Kidney (tissue), 13 donors: ENCODE measurements at regions not wholly inside any gene's neighbourhood (a gene's known extent, or its start where the extent isn't known, plus 50 kb on each side); places are given as distances from the start of the nearest gene placed in this dataset.

Experiments used
- DNase-seq, 5 donors: peaks; one replicate each; pipeline ENCODE4 v3.0.0-alpha.2; 2013 to 2020
- FAIRE-seq: peaks from 2 replicates; lab custom pipeline; 2012; peaks lifted over from hg19 to GRCh38; lab: Jason Lieb, UNC
- H3K27ac ChIP-seq, 2 donors: one replicate each; pipeline ENCODE4 v1.7.0; 2013; ENCODE audit warnings: low read depth in 2 of 2, low read length in 2 of 2, inconsistent platforms in 1 of 2
- H3K27me3 ChIP-seq: one replicate; pipeline ENCODE4 v1.7.1; 2013; ENCODE audit warnings: low read length, inconsistent platforms; ENCODE audit not compliant: control insufficient read depth, insufficient read depth
- H3K36me3 ChIP-seq, 3 donors: one replicate each; pipeline versions ENCODE4 v1.7.0 to v1.7.1; 2013; ENCODE audit warnings: low read length in 3 of 3, control low read depth in 1 of 3, inconsistent platforms in 1 of 3; ENCODE audit not compliant: insufficient read depth in 3 of 3, control insufficient read depth in 2 of 3
- H3K4me1 ChIP-seq, 3 donors: one replicate each; pipeline versions ENCODE4 v1.7.0 to v1.7.1; 2013; ENCODE audit warnings: low read length in 3 of 3, inconsistent platforms in 1 of 3, low read depth in 1 of 3; ENCODE audit not compliant: control insufficient read depth in 2 of 3, insufficient read depth in 2 of 3
- H3K4me3 ChIP-seq, 3 donors: one replicate each; pipeline versions ENCODE4 v1.7.0 to v1.8.1; 2013; ENCODE audit warnings: low read length in 3 of 3, control low read depth in 1 of 3, inconsistent platforms in 1 of 3
- H3K9ac ChIP-seq, 3 donors: one replicate each; pipeline versions ENCODE4 v1.7.0 to v1.7.1; 2013; ENCODE audit warnings: low read length in 3 of 3, control low read depth in 1 of 3, inconsistent platforms in 1 of 3
- H3K9me3 ChIP-seq, 3 donors: one replicate each; pipeline versions ENCODE4 v1.7.0 to v1.7.1; 2013; ENCODE audit warnings: low read length in 3 of 3, control low read depth in 1 of 3, inconsistent platforms in 1 of 3; ENCODE audit not compliant: control insufficient read depth in 2 of 3, insufficient read depth in 1 of 3
- intact Hi-C: fragments of 100-400 bp; cut with DNase I; formaldehyde crosslinking; loops from one replicate; pipeline ENCODE4 v1.11.1; 2022
- TF ChIP-seq, protein P1 (sequence below): IDR thresholded peaks from 3 replicates; pipeline ENCODE4 v1.5.1; 2012; ENCODE audit warnings: mild to moderate bottlenecking, moderate library complexity, borderline replicate concordance; ENCODE audit not compliant: insufficient read depth; ENCODE audit errors: extremely low read depth
- donor health status: control.
- donor health status: control.
- donor health status: control.
- donor health status: control.
- donor health status: control.
- donor health status: DM: yes; HTN: yes; CAD: no.
- donor health status: Normal renal cell carcinoma (clear cell type).

DNA sequence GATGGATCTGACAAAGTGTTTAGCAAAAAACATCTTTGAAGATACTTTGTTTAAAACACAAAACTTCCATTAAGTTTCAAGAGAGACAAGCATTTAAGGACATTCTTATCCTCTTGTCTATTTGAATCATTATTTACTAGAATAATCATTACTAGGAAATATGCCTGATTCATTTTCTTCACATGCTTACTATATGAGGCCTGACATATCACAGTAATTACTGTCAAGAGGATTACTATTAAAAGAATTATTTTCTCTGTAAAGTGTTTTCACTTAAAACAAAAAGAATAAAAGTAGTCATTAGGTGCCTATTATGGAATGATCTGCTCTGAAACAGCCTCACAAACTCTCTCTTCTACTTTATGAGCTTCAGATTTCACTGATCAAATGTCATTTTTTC is 402.1 kb upstream of the MGAT4C start:
- intact Hi-C loops, result no loop called here
- Histone ChIP-seq H3K9me3 (no peaks in the 10 kb centered on the region), H3K4me1 (no peaks in the 10 kb centered on the region), H3K4me3 (no peak overlapping the region), H3K27me3 (no peaks in the 10 kb centered on the region), H3K36me3 (no peaks in the 10 kb centered on the region), H3K27ac (no peak overlapping the region), H3K9ac (no peak overlapping the region)
- TF ChIP-seq, protein P1, sequence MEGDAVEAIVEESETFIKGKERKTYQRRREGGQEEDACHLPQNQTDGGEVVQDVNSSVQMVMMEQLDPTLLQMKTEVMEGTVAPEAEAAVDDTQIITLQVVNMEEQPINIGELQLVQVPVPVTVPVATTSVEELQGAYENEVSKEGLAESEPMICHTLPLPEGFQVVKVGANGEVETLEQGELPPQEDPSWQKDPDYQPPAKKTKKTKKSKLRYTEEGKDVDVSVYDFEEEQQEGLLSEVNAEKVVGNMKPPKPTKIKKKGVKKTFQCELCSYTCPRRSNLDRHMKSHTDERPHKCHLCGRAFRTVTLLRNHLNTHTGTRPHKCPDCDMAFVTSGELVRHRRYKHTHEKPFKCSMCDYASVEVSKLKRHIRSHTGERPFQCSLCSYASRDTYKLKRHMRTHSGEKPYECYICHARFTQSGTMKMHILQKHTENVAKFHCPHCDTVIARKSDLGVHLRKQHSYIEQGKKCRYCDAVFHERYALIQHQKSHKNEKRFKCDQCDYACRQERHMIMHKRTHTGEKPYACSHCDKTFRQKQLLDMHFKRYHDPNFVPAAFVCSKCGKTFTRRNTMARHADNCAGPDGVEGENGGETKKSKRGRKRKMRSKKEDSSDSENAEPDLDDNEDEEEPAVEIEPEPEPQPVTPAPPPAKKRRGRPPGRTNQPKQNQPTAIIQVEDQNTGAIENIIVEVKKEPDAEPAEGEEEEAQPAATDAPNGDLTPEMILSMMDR, result no peak
- DNase-seq (no peak), FAIRE-seq (no peak)

DNA sequence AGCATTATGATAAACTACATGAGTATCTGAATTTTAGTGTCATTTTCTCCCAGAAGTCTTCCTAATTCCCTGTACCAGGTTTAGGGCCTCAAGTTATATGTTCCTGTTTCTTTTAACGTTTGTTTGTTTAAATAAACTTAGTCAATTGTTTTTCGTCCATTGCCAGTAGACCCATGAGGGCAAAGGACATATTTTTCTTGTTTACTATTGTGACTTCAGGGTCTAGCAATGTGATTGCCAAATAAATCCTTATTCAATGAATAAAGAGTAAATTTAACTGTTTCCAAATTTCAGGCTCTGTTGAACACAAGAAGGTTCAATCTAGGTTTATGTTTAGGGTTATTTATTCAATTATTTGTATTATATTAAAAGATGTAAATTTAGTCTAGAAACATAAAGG is 391.6 kb upstream of the MGAT4C start:
- H3K36me3 ChIP-seq, result no peaks in the 10 kb centered on the region
- intact Hi-C loops, result no loop called here
- no peak overlapping the region for H3K27ac ChIP-seq
- H3K4me3 ChIP-seq, result no peak overlapping the region
- no peak for DNase-seq
- no peak overlapping the region for H3K9ac ChIP-seq
- TF ChIP-seq, protein P1, result no peak
- H3K27me3 ChIP-seq, result no peaks in the 10 kb centered on the region
- FAIRE-seq, result no peak
- no peaks in the 10 kb centered on the region for H3K4me1 ChIP-seq
- H3K9me3 ChIP-seq, result no peaks in the 10 kb centered on the region

DNA sequence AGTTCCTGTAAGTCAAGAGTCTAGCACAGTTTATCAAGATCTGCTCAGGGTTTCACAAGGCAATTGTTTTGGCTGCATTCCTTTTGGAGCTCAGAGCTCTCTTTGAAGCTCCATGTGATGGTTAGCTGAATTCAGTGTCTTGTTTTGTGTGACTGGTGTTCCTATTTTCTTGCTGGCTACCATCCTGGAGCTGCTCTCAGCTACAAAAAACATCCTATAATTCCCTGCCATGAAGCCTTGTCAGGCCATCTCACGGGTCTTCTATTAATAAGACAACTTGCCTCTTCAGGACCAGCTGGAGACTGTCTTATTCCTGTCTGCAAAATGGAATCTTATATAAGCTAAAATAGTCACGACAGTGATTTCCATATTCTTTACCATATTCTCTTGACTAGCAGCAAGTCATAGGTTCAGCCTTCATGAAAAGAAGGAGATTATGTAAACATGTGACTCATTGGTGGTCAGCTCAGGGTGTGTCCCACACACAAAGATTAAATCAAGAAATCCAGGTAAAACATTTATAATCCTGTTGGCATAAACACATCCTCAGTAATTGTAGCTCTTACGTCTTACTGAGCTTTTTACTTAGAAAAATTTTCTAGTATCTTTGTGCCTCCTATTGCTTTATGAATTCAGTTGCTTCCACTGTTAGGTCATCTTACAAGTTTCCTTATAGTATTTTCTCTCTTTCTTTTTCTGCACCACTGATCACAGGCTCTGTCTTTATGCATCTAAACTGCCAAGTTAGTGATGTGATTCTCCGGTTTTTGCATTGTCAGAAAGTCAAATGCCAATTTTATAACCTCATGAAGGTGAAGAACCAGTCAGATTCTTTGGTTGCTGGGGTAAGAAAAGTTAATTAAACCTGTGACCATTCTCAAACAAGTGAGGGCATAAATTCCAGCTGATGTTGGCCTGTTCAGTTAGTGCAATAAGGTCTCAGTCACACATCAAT is 378.5 kb upstream of the MGAT4C start:
- H3K27me3 ChIP-seq, result no peaks in the 10 kb centered on the region
- H3K4me1 ChIP-seq, result no peaks in the 10 kb centered on the region
- no peak for FAIRE-seq
- no peaks in the 10 kb centered on the region for H3K36me3 ChIP-seq
- intact Hi-C loops, result no loop called here
- H3K27ac ChIP-seq, result no peak overlapping the region
- no peak overlapping the region for H3K9ac ChIP-seq
- DNase-seq, result peak in 2 of 5 donors; percentile 12
- no peaks in the 10 kb centered on the region for H3K9me3 ChIP-seq
- TF ChIP-seq, protein P1, result no peak
- no peak overlapping the region for H3K4me3 ChIP-seq
